GM18861 (cell line): ENCODE measurements at regions not wholly inside any gene's neighbourhood (a gene's known extent, or its start where the extent isn't known, plus 50 kb on each side); places are given as distances from the start of the nearest gene placed in this dataset.

ENCODE experiments used
- ATAC-seq: cut with Tn5 transposase; IDR thresholded peaks from one replicate; pipeline ENCODE4 v1.9.1; 2021; ENCODE audit not compliant: unreplicated experiment

DNA sequence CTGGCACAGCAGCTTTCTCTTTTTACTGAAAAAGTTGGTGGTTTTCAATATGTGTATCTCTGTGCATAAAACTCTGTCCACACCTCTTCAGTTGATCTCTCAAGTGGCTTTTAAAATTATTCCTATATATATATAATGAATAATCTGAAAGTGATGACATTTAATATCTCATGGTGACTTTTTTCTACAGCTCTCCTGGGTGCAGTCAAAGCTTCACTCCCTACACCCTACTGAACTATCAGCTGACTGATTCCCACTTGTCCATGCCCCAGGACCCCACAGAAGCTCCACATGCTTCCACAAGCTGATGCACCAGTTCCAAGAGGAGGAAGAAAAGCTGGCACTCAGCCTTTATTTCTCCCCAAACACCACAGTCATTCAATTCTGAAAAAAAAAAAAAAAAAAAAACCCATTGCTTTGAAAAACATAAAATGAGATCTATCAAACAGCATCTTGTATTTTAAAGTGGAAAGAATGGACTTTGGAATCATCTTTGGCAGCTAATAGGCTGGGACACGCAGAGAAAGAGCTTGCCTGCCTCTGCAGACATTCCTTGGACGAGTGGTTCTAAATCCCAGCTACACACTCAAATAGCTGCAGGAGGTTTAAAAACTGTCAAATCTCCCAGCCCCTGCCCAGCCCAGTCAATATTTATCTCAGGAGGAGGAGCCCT, 75.3 kb upstream of the GDF10 start:
- ATAC-seq: no peak

DNA sequence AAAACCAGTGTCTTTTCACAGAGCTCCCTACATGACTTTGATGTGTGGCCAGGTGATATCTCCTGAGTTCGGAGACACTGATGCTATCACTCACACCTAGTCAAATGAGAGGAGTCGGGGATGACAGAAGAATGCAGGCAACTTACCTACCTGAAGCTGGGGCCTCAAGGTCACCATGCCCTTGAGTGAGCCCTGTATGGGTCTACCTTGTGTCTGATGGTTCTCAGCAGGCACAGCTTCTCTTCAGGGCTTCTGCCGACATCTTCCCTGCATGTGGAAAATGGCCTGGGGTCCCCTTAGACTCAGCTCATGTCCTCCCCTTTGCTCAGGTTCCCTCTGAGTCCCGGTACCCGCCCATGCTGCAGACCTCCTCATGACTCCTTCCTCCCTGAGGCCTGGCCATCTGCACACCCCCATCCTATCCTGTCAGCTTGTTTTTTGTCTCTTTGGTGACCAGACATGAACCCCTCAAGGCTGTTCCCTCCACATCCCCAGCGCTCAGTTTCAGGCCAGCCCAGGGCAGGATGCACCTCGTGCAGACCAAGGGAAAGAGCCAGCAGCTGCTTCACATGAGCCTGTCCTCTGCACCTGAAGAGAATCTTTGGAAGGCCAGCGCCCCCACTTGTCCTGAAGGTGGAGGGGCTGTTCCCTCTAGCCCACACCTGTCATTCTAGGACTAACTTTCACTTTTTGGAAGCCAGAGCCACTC, 74.6 kb upstream of the GDF10 start:
- ATAC-seq: no peak

GRCh38 chr10:47225928-47226645, 73.9 kb upstream of the GDF10 start:
- no peak for ATAC-seq

- no peak for ATAC-seq
These were observed 69.5 kb upstream of the GDF10 start for GRCh38 chr10:47230482-47230881.

- ATAC-seq: no peak
These were observed 69.0 kb upstream of the GDF10 start for GRCh38 chr10:47230957-47231356.

- ATAC-seq: no peak
These were observed 68.6 kb upstream of the GDF10 start for GRCh38 chr10:47231414-47231813.

DNA sequence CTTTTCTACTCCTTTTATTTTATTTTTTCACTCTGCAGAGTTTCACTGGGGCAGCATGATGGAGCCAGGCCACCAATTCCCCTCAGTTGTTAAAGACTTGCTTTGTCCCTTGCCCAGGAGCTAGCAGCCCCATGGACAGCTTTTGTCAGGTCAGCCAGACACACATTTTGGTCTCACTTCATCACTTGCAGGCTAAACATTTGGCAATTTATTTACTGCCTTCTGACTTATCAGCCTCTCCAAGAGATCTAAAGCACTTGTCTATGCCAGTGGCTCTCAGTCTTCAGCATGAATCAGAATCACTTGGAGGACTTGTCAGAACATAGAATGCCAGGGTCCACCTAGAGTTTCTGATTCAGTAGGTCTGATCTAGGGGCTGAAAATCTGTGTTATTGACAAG, 66.4 kb upstream of the GDF10 start:
- ATAC-seq: no peak

DNA sequence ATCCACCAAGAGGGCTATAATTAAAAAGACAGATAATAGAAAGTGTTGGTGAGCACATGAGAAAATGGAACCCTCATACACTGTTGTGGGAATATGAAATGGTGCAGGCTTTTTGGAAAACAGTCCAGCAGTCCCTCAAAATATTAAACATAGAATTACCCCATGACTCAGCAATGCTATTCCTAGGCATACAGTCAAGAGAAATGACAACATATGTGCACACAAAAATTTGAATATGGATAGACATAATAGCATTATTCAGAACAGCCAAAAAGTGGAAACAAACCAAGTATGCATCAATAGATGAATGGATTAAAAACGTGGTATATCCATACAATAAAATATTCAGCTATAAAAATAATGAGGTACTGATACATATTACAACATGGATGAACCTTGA, 64.5 kb upstream of the GDF10 start:
- no peak for ATAC-seq

- ATAC-seq: no peak
These were observed 62.4 kb upstream of the GDF10 start for GRCh38 chr10:47237316-47238260.

GRCh38 chr10:47238331-47239095, 61.5 kb upstream of the GDF10 start:
- ATAC-seq: no peak

DNA sequence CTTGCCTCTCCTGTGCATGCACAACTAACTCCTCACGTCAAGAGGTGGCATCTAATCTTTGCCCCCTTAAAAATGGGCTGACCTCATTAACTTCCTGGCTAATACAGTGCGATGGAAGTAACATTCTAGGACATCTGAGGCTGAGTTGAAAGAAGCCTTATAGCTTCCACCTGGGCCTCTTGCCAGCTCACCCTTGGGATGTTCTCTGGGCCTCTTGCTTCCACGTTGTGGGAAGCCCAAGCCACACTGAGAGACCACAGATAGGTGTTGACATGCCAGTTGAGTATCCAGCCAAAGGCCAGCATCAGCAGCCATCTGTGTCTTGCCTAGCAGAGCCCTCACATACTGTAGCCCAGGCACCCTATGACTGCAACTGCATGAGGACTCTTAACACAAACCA, 60.8 kb upstream of the GDF10 start:
- no peak for ATAC-seq

DNA sequence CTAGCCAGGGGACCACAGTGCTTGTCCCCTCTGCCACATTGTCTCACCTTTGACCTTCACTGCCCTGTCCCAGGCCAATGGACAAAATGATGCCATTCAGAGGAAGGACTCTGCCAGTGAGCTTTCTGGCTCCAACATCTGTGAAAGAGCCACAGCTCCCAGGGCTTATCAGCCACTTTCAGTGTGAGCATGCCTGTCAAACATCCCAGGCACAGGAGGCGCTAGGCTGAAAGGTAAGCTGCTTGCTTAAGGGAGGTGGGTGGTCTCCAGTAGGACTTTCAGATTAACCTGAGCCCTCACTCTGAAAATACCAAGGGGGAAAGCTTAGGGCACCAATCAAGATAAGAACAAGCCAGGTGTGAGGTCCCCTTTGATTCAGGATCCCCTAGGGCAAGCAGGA, 59.8 kb upstream of the GDF10 start:
- ATAC-seq: no peak

GRCh38 chr10:47241256-47241655, 58.7 kb upstream of the GDF10 start:
- ATAC-seq: no peak

- no peak for ATAC-seq
These were observed 57.8 kb upstream of the GDF10 start for GRCh38 chr10:47241946-47242867.

DNA sequence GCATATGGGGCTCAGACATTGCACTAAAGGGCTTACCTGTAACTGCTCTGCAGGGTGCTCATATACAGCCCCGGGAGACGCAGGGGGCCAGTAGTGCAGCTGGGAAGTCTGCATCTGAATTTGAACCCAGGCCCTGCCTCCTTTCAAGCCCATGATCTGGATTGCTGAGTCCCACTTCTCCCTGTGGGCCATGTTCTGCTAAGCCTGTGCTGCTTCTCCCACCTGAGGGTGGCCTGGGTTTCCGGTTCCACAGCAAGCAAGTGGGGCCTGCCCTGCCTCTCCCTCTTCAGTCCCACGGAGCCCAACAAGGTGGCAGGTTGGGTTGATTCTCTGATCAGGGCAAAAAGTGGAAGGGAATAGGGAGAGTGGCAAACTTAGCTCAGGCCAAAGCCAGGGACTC, 56.6 kb upstream of the GDF10 start:
- ATAC-seq: no peak

GRCh38 chr10:47243791-47244190, 56.2 kb upstream of the GDF10 start:
- ATAC-seq: no peak

DNA sequence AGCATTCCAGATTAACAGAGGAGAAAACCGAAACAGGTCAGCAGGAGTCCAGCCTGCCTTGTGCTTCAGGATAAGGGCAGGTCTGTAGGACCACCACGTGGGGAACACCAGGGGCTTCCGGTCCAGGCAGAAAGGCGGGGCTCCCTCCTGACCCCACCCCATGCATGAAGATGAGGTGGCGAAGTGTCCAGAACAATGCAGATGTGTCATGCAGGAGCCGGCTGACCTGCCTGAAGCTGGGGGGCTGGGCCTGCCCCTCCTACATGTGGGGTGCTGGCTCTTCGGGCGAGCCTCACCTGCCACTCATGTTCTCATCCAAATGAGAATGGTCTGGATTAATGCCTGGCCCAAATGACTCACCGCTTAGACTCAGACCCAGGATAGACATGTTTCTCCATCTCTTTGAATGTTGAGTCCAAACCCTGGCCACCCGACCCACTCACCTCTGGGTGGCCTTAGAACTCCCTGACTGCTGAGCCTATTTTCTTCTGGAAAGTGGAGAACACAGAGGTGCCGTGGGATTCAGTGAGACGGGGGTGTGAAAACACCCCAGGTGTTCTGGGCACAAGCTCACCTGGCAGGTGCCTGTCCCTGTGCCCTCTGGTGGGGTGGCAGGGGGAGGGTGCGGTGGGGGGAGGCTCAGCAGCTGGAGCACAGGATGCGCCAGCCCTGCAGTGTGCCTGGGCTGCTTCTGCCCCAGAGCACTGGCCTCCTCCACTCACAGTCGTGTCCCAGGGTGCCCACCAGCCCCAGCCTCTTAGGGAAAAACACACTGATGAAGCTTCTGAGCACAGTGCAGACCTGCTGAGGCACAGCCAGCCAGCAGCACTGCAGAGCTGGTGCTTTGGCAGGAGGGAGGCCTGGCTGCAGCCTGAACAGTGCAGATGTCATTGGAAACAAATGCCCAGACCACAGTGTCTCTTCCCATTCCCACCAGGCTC, 55.2 kb upstream of the GDF10 start:
- ATAC-seq: no peak

GRCh38 chr10:47245731-47246350, 54.2 kb upstream of the GDF10 start:
- ATAC-seq: no peak
